ENCODE measurements at regions not wholly inside any gene's neighbourhood (a gene's known extent, or its start where the extent isn't known, plus 50 kb on each side); places are given as distances from the start of the nearest gene placed in this dataset.

DNA sequence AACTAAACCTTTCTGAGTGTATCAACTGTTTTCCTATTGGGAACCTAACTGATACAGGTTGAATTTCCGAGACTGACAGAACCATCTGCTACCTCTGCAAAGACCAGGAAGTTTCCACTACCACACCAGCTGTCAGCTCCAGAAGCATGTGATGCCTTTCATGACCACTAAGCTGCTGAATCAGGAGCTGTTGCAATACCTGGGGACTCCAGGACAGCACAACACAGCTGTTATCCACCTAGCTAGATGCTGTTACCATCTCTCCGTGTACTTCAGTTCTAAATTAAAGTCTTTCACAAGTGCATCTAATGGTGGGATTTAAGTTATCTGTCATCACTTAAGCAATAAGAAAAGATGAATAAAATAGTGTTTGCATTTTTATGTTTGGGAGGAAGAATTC, 158.2 kb upstream of the IMPG1 start:
- H3K4me3 ChIP-seq (replicated peaks in 1 of 2; ENCODE audit: low read depth in 1 of 2, low read length in 2 of 2), result no peak overlapping the region
- no peaks in the 10 kb centered on the region for H3K27me3 ChIP-seq (ENCODE audit: insufficient read depth, low read length)
- H3K9ac ChIP-seq (ENCODE audit: low read length), result no peak overlapping the region
- DNase-seq (ENCODE audit: low read depth, low spot score) (peak; percentile 29), ATAC-seq (peak; percentile 87)
- H4K20me1 ChIP-seq (ENCODE audit: insufficient read depth), result no peaks in the 10 kb centered on the region
- H3K79me2 ChIP-seq (ENCODE audit: insufficient read depth, low read length), result no peaks in the 10 kb centered on the region
- H3K27ac ChIP-seq (ENCODE audit: low read depth, low read length), result no peak overlapping the region
- ChIA-PET CTCF (interaction anchor here (1.0 kb wide), 1 partner anchor 66 kb away, joined by 3 read pairs; no protein-coding TSS in a partner anchor), RAD21 (ENCODE audit: low non-redundant PET in 1 of 2, low total read pairs in 2 of 2, uncharacterized antibody in 2 of 2, unreplicated experiment in 2 of 2) (no interaction called here), POLR2A (no interaction called here)
- no TSS peak for BruUV-seq (replicated peaks)
- H3K4me2 ChIP-seq (ENCODE audit: low read length), result no peak overlapping the region
- no peaks in the 10 kb centered on the region for H3K9me2 ChIP-seq (ENCODE audit: insufficient read depth)
- H2AFZ ChIP-seq (ENCODE audit: low read depth, low read length, poor library complexity, severe bottlenecking), result no peak overlapping the region
- H3K9me3 ChIP-seq (ENCODE audit: control insufficient read depth in 1 of 2, insufficient read depth in 1 of 2, low read depth in 1 of 2, low read length in 2 of 2), result no peaks in the 10 kb centered on the region
- no peaks in the 10 kb centered on the region for H3K4me1 ChIP-seq (ENCODE audit: control insufficient read depth in 1 of 2, insufficient read depth in 2 of 2, low read length in 2 of 2)
- intact Hi-C loops (cut with micrococcal nuclease), result no loop called here
- H3K36me3 ChIP-seq (ENCODE audit: control insufficient read depth in 1 of 2, insufficient read depth in 2 of 2, low read length in 2 of 2), result no peaks in the 10 kb centered on the region
- TF ChIP-seq CEBPB (IDR thresholded peaks at IDR 0.05; ENCODE audit: low read depth) (peak; percentile 73), ELF1 (IDR thresholded peaks at IDR 0.05; ENCODE audit: borderline replicate concordance, low read depth) (peak; percentile 13; the same call in 1 of the 2 replicates), SIN3A (IDR thresholded peaks at IDR 0.05; ENCODE audit: low read depth) (no peak), POLR2AphosphoS5 (IDR thresholded peaks at IDR 0.05; ENCODE audit: low read depth, low read length) (no peak), EZH2phosphoT487 (IDR thresholded peaks at IDR 0.05; ENCODE audit: borderline replicate concordance) (no peak), ZFX (IDR thresholded peaks at IDR 0.05) (no peak), RAD21 (IDR thresholded peaks at IDR 0.05; ENCODE audit: low read depth) (no peak)
- TF ChIP-seq, protein P1, sequence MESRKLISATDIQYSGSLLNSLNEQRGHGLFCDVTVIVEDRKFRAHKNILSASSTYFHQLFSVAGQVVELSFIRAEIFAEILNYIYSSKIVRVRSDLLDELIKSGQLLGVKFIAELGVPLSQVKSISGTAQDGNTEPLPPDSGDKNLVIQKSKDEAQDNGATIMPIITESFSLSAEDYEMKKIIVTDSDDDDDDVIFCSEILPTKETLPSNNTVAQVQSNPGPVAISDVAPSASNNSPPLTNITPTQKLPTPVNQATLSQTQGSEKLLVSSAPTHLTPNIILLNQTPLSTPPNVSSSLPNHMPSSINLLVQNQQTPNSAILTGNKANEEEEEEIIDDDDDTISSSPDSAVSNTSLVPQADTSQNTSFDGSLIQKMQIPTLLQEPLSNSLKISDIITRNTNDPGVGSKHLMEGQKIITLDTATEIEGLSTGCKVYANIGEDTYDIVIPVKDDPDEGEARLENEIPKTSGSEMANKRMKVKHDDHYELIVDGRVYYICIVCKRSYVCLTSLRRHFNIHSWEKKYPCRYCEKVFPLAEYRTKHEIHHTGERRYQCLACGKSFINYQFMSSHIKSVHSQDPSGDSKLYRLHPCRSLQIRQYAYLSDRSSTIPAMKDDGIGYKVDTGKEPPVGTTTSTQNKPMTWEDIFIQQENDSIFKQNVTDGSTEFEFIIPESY (IDR thresholded peaks at IDR 0.05; ENCODE audit: extremely low read depth, insufficient replicate concordance, low read length), result no peak
- TF ChIP-seq, protein P2, sequence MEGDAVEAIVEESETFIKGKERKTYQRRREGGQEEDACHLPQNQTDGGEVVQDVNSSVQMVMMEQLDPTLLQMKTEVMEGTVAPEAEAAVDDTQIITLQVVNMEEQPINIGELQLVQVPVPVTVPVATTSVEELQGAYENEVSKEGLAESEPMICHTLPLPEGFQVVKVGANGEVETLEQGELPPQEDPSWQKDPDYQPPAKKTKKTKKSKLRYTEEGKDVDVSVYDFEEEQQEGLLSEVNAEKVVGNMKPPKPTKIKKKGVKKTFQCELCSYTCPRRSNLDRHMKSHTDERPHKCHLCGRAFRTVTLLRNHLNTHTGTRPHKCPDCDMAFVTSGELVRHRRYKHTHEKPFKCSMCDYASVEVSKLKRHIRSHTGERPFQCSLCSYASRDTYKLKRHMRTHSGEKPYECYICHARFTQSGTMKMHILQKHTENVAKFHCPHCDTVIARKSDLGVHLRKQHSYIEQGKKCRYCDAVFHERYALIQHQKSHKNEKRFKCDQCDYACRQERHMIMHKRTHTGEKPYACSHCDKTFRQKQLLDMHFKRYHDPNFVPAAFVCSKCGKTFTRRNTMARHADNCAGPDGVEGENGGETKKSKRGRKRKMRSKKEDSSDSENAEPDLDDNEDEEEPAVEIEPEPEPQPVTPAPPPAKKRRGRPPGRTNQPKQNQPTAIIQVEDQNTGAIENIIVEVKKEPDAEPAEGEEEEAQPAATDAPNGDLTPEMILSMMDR (IDR thresholded peaks at IDR 0.05 in 2 of 3, conservative IDR thresholded peaks at IDR 0.05 in 1 of 3; ENCODE audit: borderline replicate concordance in 1 of 3, insufficient read depth in 1 of 3, low read depth in 2 of 3, low read length in 2 of 3), result peak in 1 of 3 experiments; percentile 32; a peak in 1 of 6 replicates
- TF ChIP-seq, protein P3, sequence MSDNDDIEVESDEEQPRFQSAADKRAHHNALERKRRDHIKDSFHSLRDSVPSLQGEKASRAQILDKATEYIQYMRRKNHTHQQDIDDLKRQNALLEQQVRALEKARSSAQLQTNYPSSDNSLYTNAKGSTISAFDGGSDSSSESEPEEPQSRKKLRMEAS (IDR thresholded peaks at IDR 0.05), result peak; percentile 39; the same call in 1 of the 2 replicates

Data from HCT116 (cell line).